Suprapubic skin (tissue), 4 donors: ENCODE measurements at regions not wholly inside any gene's neighbourhood (a gene's known extent, or its start where the extent isn't known, plus 50 kb on each side); places are given as distances from the start of the nearest gene placed in this dataset.
"Not testable (repeated sequence)": the region's sequence is repeated elsewhere in the genome, so short reads cannot be mapped to it uniquely, and the experiment has no call there.

Experiments used
- DNase-seq, 2 donors: peaks; one replicate each; pipeline ENCODE4 v3.0.0-alpha.2; 2019; ENCODE audit warnings: low spot score in 2 of 2
- H3K27ac ChIP-seq: fragments of 200-600 bp; sonication (generic); one replicate; pipeline ENCODE4 v1.5.1; 2019
- H3K27me3 ChIP-seq: fragments of 200-600 bp; sonication (generic); one replicate; pipeline ENCODE4 v1.5.1; 2019
- H3K36me3 ChIP-seq: fragments of 200-600 bp; sonication (generic); one replicate; pipeline ENCODE4 v1.5.1; 2019
- H3K4me1 ChIP-seq: fragments of 200-600 bp; sonication (generic); one replicate; pipeline ENCODE4 v1.5.1; 2019
- H3K4me3 ChIP-seq: fragments of 200-600 bp; sonication (generic); one replicate; pipeline ENCODE4 v1.5.1; 2019; ENCODE audit warnings: mild to moderate bottlenecking
- H3K9me3 ChIP-seq: fragments of 200-600 bp; sonication (generic); one replicate; pipeline ENCODE4 v1.5.1; 2019
- WGBS: methylation state at CpG from one replicate; pipeline ENCODE4 v1.1.5; 2018; 5-methylcytosine and 5-hydroxymethylcytosine counted together

GRCh38 chr7:75257442-75257841 is 138.0 kb upstream of the TRIM73 start:
- WGBS: no CpG with 5 or more reads among the region's 2 CpGs
- H3K4me3 ChIP-seq: not testable (repeated sequence)

GRCh38 chr7:75259454-75260003 is 135.9 kb upstream of the TRIM73 start:
- H3K27ac ChIP-seq, H3K4me1 ChIP-seq, H3K9me3 ChIP-seq, H3K4me3 ChIP-seq, DNase-seq, H3K27me3 ChIP-seq, H3K36me3 ChIP-seq: not testable (repeated sequence)
- 67% methylated on average over 2 of the region's 6 CpGs for WGBS

More at GRCh38 chr7:75257442-75257841, 138.0 kb upstream of the TRIM73 start:
- H3K9me3 ChIP-seq, H3K4me1 ChIP-seq, H3K27ac ChIP-seq, DNase-seq, H3K27me3 ChIP-seq, H3K36me3 ChIP-seq: not testable (repeated sequence)

GRCh38 chr7:75261660-75262059 is 133.8 kb upstream of the TRIM73 start:
- DNase-seq, H3K36me3 ChIP-seq, H3K9me3 ChIP-seq, H3K4me3 ChIP-seq, H3K27me3 ChIP-seq, H3K27ac ChIP-seq, H3K4me1 ChIP-seq: not testable (repeated sequence)
- no CpG with 5 or more reads among the region's 2 CpGs for WGBS

- no CpG with 5 or more reads among the region's 1 CpG for WGBS
- H3K9me3 ChIP-seq, H3K4me1 ChIP-seq, DNase-seq, H3K4me3 ChIP-seq, H3K27ac ChIP-seq, H3K36me3 ChIP-seq, H3K27me3 ChIP-seq: not testable (repeated sequence)
These were observed 127.3 kb upstream of the TRIM73 start for GRCh38 chr7:75268158-75268557.

GRCh38 chr7:75269159-75269558 is 126.3 kb upstream of the TRIM73 start:
- not testable (repeated sequence) for DNase-seq, H3K27ac ChIP-seq, H3K36me3 ChIP-seq, H3K4me1 ChIP-seq, H3K4me3 ChIP-seq, H3K9me3 ChIP-seq, H3K27me3 ChIP-seq
- no CpG with 5 or more reads among the region's 2 CpGs for WGBS

- H3K9me3 ChIP-seq, H3K36me3 ChIP-seq, H3K27me3 ChIP-seq, H3K4me3 ChIP-seq, H3K4me1 ChIP-seq, H3K27ac ChIP-seq, DNase-seq: not testable (repeated sequence)
- WGBS: no CpG with 5 or more reads among the region's 1 CpG
These were observed 121.3 kb upstream of the TRIM73 start for GRCh38 chr7:75274114-75274513.
